HEK293 (cell line): ENCODE measurements at regions not wholly inside any gene's neighbourhood (a gene's known extent, or its start where the extent isn't known, plus 50 kb on each side); places are given as distances from the start of the nearest gene placed in this dataset.

Experiments
- CTCF ChIA-PET: fragments of 350-600 bp; formaldehyde crosslinking; extraction: SDS; loops from one replicate; lab custom pipeline; 2021; ENCODE audit warnings: antibody characterized with exemption; lab: Yijun Ruan, JAX
- POLR2A ChIA-PET: fragments of 300-600 bp; formaldehyde crosslinking; extraction: SDS; loops from one replicate; lab custom pipeline; 2020; ENCODE audit warnings: antibody characterized with exemption, inconsistent platforms; lab: Yijun Ruan, JAX
- H3K27ac ChIP-seq: fragments of 200-500 bp; sonication (Bioruptor generic); 2 replicates; pipeline ENCODE4 v1.5.1; 2014; ENCODE audit warnings: low read depth, low read length, control low read depth, inconsistent platforms; ENCODE audit errors: extremely low read depth
- H3K36me3 ChIP-seq, 2 experiments: fragments of 200-500 bp in 1 of 2; sonication (Bioruptor generic) in 1 of 2; 1 replicate in 1 of 2; 2 replicates in 1 of 2; pipeline ENCODE4 v1.5.1; 2014 to 2017; ENCODE audit warnings: inconsistent platforms in 2 of 2, low read length in 2 of 2; ENCODE audit not compliant: control insufficient read depth in 2 of 2, insufficient read depth in 1 of 2
- H3K4me1 ChIP-seq: fragments of 200-500 bp; sonication (Bioruptor generic); 2 replicates; pipeline ENCODE4 v1.5.1; 2014; ENCODE audit warnings: mild to moderate bottlenecking, low read length, inconsistent platforms; ENCODE audit not compliant: control insufficient read depth, insufficient read depth
- H3K4me3 ChIP-seq: 2 replicates; pipeline ENCODE4 v1.5.1; 2011; ENCODE audit warnings: low read depth, mild to moderate bottlenecking, control low read depth, low read length, moderate library complexity
- H3K9me3 ChIP-seq: fragments of 200-500 bp; sonication (Bioruptor generic); 2 replicates; pipeline ENCODE4 v1.5.1; 2014; ENCODE audit warnings: low read depth, low read length, inconsistent platforms; ENCODE audit not compliant: control insufficient read depth, insufficient read depth
- OVOL3 ChIP-seq: fragments of 450-650 bp; formaldehyde crosslinking; IDR thresholded peaks from 2 replicates; pipeline ENCODE4 v1.5.1; 2016; ENCODE audit warnings: missing biosample characterization, missing genetic modification characterization
- ZNF211 ChIP-seq: fragments of 450-650 bp; formaldehyde crosslinking; IDR thresholded peaks from 2 replicates; pipeline ENCODE4 v1.5.1; 2016; ENCODE audit warnings: low read depth, missing biosample characterization, missing genetic modification characterization
- ZNF239 ChIP-seq: fragments of 450-650 bp; formaldehyde crosslinking; IDR thresholded peaks from 2 replicates; pipeline ENCODE4 v1.5.1; 2016; ENCODE audit warnings: missing biosample characterization, missing genetic modification characterization
- ZNF548 ChIP-seq: fragments of 450-650 bp; formaldehyde crosslinking; IDR thresholded peaks from 2 replicates; pipeline ENCODE4 v1.5.1; 2016; ENCODE audit warnings: missing biosample characterization, missing genetic modification characterization
- ZNF571 ChIP-seq: fragments of 450-650 bp; formaldehyde crosslinking; IDR thresholded peaks from 2 replicates; pipeline ENCODE4 v1.5.0; 2017; ENCODE audit warnings: missing biosample characterization, missing genetic modification characterization
- ZNF660 ChIP-seq: fragments of 450-650 bp; IDR thresholded peaks from 2 replicates; pipeline ENCODE4 v1.5.1; 2018; ENCODE audit warnings: missing biosample characterization, mild to moderate bottlenecking, missing genetic modification characterization
- TF ChIP-seq, protein P1 (sequence below): fragments of 450-650 bp; formaldehyde crosslinking; IDR thresholded peaks from 2 replicates; pipeline ENCODE4 v1.5.1; 2016; ENCODE audit warnings: missing biosample characterization, missing genetic modification characterization, borderline replicate concordance
- TF ChIP-seq, protein P2 (sequence below): fragments of 450-650 bp; formaldehyde crosslinking; IDR thresholded peaks from 2 replicates; pipeline ENCODE4 v1.5.1; 2016; ENCODE audit warnings: missing biosample characterization, missing genetic modification characterization
- TF ChIP-seq, protein P3 (sequence below): fragments of 450-650 bp; formaldehyde crosslinking; IDR thresholded peaks from 2 replicates; pipeline ENCODE4 v1.5.1; 2016; ENCODE audit warnings: missing biosample characterization, missing genetic modification characterization

DNA sequence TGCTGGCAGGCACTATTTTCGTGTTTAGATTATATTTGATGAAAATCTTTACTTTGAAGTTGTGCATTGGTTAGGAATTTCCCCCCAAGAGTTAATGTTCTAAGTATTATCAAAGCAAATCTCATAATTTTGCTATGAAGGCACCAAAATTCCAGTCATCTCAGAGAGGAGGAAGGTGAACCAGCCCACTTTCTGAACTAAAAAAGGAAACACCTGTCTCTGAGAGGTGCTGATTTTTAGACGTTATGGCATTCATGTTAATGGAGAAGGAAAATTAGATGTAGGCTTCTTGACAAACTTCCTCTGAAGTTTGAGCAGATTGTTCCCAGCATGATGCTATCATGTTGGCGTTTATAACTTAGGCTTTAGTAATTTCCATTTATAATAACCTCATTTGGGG is 432.9 kb upstream of the ACTBL2 start:
- no peak overlapping the region for H3K4me3 ChIP-seq
- TF ChIP-seq, protein P1, sequence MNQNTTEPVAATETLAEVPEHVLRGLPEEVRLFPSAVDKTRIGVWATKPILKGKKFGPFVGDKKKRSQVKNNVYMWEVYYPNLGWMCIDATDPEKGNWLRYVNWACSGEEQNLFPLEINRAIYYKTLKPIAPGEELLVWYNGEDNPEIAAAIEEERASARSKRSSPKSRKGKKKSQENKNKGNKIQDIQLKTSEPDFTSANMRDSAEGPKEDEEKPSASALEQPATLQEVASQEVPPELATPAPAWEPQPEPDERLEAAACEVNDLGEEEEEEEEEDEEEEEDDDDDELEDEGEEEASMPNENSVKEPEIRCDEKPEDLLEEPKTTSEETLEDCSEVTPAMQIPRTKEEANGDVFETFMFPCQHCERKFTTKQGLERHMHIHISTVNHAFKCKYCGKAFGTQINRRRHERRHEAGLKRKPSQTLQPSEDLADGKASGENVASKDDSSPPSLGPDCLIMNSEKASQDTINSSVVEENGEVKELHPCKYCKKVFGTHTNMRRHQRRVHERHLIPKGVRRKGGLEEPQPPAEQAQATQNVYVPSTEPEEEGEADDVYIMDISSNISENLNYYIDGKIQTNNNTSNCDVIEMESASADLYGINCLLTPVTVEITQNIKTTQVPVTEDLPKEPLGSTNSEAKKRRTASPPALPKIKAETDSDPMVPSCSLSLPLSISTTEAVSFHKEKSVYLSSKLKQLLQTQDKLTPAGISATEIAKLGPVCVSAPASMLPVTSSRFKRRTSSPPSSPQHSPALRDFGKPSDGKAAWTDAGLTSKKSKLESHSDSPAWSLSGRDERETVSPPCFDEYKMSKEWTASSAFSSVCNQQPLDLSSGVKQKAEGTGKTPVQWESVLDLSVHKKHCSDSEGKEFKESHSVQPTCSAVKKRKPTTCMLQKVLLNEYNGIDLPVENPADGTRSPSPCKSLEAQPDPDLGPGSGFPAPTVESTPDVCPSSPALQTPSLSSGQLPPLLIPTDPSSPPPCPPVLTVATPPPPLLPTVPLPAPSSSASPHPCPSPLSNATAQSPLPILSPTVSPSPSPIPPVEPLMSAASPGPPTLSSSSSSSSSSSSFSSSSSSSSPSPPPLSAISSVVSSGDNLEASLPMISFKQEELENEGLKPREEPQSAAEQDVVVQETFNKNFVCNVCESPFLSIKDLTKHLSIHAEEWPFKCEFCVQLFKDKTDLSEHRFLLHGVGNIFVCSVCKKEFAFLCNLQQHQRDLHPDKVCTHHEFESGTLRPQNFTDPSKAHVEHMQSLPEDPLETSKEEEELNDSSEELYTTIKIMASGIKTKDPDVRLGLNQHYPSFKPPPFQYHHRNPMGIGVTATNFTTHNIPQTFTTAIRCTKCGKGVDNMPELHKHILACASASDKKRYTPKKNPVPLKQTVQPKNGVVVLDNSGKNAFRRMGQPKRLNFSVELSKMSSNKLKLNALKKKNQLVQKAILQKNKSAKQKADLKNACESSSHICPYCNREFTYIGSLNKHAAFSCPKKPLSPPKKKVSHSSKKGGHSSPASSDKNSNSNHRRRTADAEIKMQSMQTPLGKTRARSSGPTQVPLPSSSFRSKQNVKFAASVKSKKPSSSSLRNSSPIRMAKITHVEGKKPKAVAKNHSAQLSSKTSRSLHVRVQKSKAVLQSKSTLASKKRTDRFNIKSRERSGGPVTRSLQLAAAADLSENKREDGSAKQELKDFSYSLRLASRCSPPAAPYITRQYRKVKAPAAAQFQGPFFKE (tag by site-specific recombination) = no peak
- no peak for TF ChIP-seq OVOL3 (tag by site-specific recombination)
- TF ChIP-seq, protein P2, sequence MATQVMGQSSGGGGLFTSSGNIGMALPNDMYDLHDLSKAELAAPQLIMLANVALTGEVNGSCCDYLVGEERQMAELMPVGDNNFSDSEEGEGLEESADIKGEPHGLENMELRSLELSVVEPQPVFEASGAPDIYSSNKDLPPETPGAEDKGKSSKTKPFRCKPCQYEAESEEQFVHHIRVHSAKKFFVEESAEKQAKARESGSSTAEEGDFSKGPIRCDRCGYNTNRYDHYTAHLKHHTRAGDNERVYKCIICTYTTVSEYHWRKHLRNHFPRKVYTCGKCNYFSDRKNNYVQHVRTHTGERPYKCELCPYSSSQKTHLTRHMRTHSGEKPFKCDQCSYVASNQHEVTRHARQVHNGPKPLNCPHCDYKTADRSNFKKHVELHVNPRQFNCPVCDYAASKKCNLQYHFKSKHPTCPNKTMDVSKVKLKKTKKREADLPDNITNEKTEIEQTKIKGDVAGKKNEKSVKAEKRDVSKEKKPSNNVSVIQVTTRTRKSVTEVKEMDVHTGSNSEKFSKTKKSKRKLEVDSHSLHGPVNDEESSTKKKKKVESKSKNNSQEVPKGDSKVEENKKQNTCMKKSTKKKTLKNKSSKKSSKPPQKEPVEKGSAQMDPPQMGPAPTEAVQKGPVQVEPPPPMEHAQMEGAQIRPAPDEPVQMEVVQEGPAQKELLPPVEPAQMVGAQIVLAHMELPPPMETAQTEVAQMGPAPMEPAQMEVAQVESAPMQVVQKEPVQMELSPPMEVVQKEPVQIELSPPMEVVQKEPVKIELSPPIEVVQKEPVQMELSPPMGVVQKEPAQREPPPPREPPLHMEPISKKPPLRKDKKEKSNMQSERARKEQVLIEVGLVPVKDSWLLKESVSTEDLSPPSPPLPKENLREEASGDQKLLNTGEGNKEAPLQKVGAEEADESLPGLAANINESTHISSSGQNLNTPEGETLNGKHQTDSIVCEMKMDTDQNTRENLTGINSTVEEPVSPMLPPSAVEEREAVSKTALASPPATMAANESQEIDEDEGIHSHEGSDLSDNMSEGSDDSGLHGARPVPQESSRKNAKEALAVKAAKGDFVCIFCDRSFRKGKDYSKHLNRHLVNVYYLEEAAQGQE (tag by site-specific recombination) = no peak
- ChIA-PET CTCF (no interaction called here), POLR2A (no interaction called here)
- no peak overlapping the region for H3K27ac ChIP-seq
- no peaks in the 10 kb centered on the region for H3K36me3 ChIP-seq
- no peaks in the 10 kb centered on the region for H3K9me3 ChIP-seq
- H3K4me1 ChIP-seq = no peaks in the 10 kb centered on the region

DNA sequence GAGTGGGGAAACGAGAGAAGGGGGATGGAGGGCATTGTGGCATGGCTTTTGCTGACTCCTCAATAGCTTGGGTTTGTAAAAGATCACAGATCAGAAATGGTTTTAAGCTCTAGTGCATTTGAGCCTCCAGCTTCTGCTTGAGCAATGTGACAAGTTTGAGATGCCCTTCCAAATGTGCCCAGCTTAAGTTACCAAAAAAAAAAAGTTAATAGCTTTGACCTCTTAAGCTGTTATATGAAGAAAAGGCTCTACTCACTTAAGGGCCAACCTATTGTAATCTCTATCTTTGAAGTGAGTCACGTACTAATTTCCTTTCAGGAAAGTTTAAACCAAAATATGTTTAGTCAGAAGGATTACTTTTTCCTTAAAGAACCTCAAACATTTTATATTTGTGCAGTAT is 428.8 kb upstream of the ACTBL2 start:
- no peak overlapping the region for H3K27ac ChIP-seq
- TF ChIP-seq, protein P1 (tag by site-specific recombination) = no peak
- TF ChIP-seq, protein P3, sequence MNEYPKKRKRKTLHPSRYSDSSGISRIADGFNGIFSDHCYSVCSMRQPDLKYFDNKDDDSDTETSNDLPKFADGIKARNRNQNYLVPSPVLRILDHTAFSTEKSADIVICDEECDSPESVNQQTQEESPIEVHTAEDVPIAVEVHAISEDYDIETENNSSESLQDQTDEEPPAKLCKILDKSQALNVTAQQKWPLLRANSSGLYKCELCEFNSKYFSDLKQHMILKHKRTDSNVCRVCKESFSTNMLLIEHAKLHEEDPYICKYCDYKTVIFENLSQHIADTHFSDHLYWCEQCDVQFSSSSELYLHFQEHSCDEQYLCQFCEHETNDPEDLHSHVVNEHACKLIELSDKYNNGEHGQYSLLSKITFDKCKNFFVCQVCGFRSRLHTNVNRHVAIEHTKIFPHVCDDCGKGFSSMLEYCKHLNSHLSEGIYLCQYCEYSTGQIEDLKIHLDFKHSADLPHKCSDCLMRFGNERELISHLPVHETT (tag by site-specific recombination) = no peak
- TF ChIP-seq ZNF571 (tag by site-specific recombination) (no peak), ZNF239 (no peak), ZNF211 (tag by site-specific recombination) (no peak), ZNF548 (tag by site-specific recombination) (no peak), ZNF660 (no peak)
- TF ChIP-seq, all 188 proteins: peak for 0
- H3K9me3 ChIP-seq = no peaks in the 10 kb centered on the region
- H3K4me3 ChIP-seq = no peak overlapping the region
- no peaks in the 10 kb centered on the region for H3K4me1 ChIP-seq
- ChIA-PET POLR2A (no interaction called here), CTCF (no interaction called here)
- H3K36me3 ChIP-seq = no peaks in the 10 kb centered on the region
